Suppressor macrophage (primary cell): ENCODE measurements at regions not wholly inside any gene's neighbourhood (a gene's known extent, or its start where the extent isn't known, plus 50 kb on each side); places are given as distances from the start of the nearest gene placed in this dataset.

Source experiments
- DNase-seq, 4 experiments: peaks; one replicate each; pipeline ENCODE4 v3.0.0-alpha.2; 2020 to 2022

DNA sequence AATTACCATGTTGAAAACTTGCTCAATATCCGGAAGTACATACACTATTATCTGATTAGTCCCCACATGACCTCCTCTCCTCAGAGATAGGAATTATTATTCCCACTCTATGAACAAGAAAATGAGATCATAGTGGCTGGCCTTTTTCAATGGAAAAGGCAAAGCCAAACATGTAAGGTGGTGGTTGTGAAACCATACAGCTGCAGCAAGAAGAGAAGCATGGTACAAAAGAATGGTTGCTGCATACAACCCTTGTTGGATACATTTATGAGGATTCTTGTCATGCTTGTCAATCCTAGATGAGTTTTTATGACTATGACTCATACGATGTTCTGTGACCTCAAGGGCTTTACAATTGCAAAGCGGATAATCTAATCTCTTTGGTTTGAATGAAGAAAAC is 514.7 kb downstream of the PLPP3 start:
- DNase-seq, result no peak

- no peak for DNase-seq
These were observed 515.9 kb downstream of the PLPP3 start for GRCh38 chr1:56063461-56063860.

GRCh38 chr1:56062625-56063024 is 516.7 kb downstream of the PLPP3 start:
- no peak for DNase-seq

DNA sequence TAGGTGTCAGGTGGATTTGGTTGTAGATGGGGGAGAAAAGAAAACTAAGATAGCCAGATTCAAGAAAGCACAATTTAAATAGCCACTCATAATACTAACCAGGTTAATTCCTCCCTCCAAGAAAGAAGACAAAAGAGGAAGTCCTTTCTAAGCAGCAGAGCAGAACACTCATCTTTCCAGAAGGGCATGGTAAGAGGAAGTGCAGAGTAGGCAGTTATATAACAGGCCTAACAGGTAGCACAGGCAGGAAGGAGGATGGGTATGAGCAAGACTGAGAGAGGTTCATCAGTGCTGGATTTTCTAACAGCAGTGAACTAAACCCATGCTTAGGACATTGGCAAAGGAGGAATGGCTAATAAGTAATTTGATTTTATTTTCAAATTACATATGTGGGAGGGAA is 517.5 kb downstream of the PLPP3 start:
- peak in 3 of 4 experiments; percentile 11 to 51 (median 34) for DNase-seq

- no peak for DNase-seq
These were observed 518.5 kb downstream of the PLPP3 start for GRCh38 chr1:56060906-56061305.

DNA sequence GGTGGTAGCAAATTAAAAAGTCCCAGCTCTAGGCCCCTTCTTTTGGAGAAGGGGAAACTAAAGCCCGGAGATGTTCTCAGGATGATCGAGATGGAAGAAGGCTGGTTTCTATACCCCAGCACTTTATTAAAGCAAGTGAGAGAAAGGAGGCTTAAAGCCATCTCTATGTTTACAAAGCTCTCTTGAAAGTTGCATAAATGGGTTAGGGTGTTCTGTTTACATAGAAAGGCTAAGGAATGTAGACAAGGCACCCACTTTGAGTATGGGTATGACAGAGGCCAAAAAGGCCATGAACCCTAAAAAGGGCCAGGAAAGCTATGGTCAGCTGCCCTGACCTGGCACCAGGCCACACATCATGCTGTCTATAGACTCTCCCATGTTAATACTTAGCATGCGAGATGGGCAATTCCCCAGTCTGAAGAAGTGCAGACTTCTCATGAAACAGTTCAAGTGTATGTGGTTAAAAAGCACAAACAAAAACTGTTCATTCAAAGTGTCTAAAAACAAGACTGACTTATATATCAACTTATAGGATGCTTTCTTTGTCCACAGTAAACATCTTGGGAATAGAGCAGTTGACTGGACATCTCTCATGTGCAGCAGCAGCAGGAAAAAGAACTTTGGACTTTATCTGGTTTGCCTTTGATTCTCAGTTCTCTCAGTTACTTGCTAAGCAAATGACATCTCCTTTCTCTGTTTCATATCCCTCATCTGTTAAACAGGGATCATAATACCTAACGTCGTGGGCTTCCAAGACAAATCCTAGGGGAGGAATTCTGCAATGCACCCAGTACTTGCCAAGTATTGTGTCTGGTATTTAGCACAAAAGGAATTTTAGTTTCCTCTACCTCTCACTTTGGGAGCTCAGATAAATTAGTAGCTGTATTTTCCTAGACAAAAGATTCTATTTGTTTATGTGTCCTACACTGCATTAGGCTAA is 521.6 kb downstream of the PLPP3 start:
- DNase-seq, result no peak

DNA sequence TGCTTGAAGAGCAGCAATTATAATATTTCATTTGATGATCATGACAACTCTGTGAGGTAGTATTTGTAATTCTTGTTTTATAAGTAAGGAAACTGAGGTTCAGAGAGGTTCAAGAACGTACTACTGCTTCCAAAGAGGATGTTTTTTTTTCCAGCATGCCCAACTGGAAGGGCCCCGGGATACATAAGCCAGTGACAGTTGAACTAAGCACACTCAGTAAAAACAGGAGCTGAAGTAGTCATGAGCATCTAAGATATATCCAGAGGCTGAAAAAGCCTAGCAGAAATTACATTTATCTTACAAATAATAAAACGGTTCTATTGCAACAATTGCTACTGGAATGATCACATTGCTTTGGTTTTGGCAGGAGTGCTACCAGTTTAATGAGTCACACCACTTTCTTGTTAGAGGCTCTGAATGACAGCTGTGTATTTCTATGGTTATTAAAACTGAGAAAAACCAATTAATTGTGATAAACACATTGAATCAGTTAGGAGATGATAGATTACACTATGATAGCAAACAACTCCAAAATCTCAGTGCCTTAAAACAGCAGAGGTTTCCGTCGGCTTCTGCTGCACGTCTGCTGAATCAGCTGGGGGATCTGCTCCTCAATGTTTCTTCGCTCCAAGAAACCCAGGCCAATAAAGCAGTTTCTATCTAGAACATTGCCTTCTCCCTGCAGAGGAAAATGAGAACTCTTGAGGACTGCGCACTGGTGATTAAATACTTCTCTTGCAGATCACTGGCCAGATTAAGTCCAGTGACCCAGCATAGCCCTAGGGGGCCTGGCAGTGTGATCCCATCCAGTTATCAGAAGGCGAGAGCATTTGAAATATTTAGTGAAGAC is 522.7 kb downstream of the PLPP3 start:
- DNase-seq, result no peak

GRCh38 chr1:56054959-56055358 is 524.4 kb downstream of the PLPP3 start:
- DNase-seq, result no peak

DNA sequence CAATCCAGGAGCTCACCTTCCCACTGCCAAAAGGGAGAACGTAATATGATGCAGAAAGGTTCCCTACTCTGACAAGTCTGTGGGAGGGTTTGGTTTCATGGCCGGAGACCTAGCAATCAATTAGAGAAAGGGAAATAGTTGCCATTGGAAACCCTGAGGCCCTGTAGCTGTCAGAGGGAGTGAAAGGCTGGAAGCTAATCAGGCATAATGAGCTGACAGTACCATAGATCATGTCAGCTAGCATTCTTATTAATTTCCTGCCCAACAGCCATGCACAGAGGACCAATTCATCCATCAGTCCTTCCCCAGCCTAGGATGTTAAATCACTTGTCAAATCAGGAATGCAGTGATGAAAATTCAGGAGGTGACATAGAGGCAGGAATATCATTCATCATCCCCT is 527.3 kb downstream of the PLPP3 start:
- no peak for DNase-seq

- DNase-seq, result no peak
These were observed 528.5 kb downstream of the PLPP3 start for GRCh38 chr1:56050911-56051310.

DNA sequence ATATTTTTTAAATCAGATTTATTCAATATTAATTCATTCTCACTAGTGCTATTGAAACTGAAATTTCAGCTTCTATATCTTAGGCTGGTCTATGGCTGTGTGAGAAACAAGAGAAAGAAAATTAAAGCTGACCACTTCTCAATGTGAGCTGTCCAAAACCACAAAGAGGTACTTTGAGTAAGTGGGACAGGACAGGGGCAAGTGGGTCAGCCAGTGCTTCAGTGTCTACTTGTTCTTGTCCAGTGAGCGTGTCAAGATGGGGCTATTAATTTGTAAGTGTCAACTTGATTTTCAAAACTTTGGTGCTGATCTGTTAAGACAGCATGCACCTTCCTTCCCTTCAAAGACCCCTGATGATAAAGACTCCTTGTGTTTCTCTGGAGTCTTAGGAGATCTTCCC is 533.9 kb downstream of the PLPP3 start:
- no peak for DNase-seq

GRCh38 chr1:56045062-56045461 is 534.3 kb downstream of the PLPP3 start:
- no peak for DNase-seq

DNA sequence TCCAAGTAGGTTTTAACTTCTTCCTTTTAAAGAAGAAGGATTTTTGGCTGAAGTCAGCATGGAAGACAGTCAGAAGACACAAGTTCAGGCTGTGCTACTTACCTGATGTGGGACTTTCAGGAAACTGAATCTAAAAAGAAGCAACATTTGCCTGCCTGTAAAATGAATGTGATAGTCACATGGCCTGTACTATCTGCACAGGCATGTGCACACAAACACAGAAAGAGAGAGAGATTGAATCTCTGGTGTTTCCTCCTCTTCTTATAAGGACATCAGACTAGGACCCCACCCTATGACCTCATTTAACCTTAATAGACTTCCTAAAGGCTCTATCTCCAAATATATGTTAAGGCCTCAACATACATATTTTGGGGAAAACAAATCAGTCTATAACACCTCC is 542.9 kb downstream of the PLPP3 start:
- DNase-seq, result no peak

DNA sequence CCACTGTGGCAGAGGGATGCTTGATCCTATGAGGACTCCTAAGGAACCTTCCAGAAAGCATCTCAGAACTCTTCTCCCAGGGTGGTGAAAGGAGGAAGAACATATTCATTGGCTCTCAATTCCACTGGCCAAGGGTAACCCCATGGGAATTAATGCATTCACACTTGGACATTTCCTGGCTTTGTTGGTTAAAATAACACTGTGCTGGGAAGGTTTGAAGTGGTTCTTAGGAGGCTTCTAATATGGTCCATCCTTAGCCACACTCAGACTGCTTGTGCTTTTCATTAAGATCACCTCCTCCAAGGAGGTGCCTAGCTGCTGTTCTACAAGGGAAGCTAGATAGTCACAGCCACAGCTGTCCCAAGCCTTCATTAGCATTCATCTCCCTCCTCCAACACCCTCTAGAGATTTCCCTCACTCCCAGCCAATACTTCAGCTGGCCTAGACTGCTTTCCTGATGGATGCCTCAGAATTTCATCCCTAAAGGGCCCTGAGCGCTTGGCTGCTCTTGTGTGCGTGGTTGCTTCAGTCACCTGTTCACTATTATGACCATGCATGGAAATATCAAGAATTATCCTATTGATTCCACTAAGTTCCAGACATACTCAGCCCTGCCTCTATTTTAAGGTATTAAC is 544.4 kb downstream of the PLPP3 start:
- no peak for DNase-seq

GRCh38 chr1:56034222-56034621 is 545.1 kb downstream of the PLPP3 start:
- no peak for DNase-seq

DNA sequence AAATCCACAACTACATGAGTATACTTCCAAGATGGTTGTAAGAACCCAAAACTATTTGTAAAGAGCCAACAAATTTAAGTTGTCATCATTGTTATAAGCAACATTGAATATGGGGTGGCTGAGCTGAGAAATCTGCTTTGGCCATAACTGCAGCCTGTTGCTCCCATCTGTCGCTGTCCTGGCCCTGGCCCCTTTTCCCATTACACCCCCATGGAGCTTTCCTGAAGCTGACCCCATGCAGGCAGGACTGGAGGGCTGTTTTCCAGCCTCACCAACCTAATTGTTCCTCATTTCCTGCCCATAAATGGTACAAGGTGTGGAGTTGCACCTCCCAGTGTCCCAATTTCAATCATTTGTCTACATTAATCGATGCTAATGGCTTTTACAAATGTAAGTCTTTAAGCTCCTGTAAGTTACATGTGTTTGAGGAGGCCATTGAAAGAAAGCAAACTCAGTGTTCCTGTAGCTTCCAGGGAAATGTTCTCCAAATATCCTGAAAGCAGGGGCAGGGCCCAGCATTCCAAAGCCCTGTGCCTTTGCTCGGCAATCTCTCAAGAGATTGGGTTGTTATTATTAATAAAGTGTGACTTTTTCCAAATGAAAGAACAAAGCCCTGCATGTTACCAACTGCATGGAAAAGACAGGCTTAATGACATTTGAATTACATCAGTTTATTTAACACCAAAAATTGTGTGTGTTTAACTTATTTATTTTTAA is 545.9 kb downstream of the PLPP3 start:
- DNase-seq, result no peak

- no peak for DNase-seq
These were observed 547.2 kb downstream of the PLPP3 start for GRCh38 chr1:56032096-56032676.

DNA sequence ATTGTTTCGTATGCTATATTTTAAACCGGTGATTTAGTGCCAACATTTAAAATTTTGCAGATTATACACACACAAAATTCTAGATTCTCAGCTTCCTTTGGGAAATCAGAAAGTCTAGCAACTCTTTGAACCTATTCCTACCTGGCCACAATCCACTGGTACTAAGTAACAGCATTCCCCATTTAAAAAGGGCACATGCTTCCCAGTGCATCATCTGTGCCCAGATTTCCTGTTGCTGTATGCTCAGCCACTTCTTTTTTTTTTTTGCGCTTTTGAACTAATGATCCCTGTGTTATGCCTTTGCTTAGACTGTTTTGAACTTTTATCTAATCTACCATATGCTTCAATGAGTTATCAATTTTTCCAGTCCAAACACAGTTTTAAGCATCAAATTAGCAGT is 548.4 kb downstream of the PLPP3 start:
- DNase-seq, result no peak

DNA sequence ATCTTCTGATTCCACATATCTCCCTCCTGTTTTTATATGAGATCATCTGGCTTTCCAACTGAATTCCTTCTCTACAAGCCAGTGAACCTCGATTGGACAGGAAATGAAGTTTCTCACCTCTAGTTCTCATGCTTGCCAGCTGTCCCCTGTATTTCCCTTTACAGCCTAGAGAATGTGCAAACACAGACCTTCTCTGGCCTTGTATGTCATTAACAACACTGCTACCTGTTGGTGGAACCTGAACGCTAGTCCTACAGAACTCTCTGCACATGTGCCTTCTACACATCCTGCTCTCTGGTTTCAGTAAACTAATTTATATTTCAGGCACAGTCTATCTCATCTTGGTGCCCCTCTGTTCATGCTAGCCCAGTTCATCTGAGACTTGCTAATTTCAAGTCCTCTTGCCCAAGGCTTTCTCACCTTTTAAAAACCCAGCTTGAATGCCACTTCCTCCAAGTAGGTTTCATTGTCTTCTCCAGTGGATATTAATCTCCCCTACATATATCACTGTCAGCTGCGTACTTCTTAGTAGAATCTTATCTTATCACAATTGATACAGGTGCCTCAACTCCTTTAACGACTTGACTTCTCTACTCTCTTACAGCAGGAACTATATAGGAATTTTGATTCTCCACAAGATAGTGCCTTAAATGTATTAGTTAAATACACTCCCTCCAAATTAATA is 549.9 kb downstream of the PLPP3 start:
- no peak for DNase-seq

- DNase-seq, result no peak
These were observed 550.5 kb downstream of the PLPP3 start for GRCh38 chr1:56028911-56029310.

GRCh38 chr1:56028244-56028643 is 551.1 kb downstream of the PLPP3 start:
- no peak for DNase-seq

GRCh38 chr1:56025942-56026341 is 553.4 kb downstream of the PLPP3 start:
- no peak for DNase-seq
